ENCODE measurements at regions not wholly inside any gene's neighbourhood (a gene's known extent, or its start where the extent isn't known, plus 50 kb on each side); places are given as distances from the start of the nearest gene placed in this dataset.

GRCh38 chr13:36553491-36553890, 120.3 kb upstream of the SERTM1 start:
- no peak for DNase-seq

- DNase-seq, result no peak
Observed at GRCh38 chr13:36555151-36555986, 118.5 kb upstream of the SERTM1 start.

- DNase-seq, result no peak
Observed at GRCh38 chr13:36559375-36559774, 114.4 kb upstream of the SERTM1 start.

- DNase-seq, result no peak
Observed at GRCh38 chr13:36567485-36567884, 106.3 kb upstream of the SERTM1 start.

GRCh38 chr13:36570489-36570888, 103.3 kb upstream of the SERTM1 start:
- DNase-seq, result no peak

GRCh38 chr13:36571444-36571843, 102.4 kb upstream of the SERTM1 start:
- no peak for DNase-seq

GRCh38 chr13:36582977-36583376, 90.8 kb upstream of the SERTM1 start:
- DNase-seq, result no peak

GRCh38 chr13:36599641-36600040, 74.2 kb upstream of the SERTM1 start:
- DNase-seq, result no peak

- DNase-seq, result no peak
Observed at GRCh38 chr13:36601186-36601585, 72.6 kb upstream of the SERTM1 start.

GRCh38 chr13:36606060-36606459, 67.8 kb upstream of the SERTM1 start:
- no peak for DNase-seq

- DNase-seq, result no peak
Observed at GRCh38 chr13:36608474-36608873, 65.3 kb upstream of the SERTM1 start.

- DNase-seq, result no peak
Observed at GRCh38 chr13:36612230-36612629, 61.6 kb upstream of the SERTM1 start.

GRCh38 chr13:36616706-36617105, 57.1 kb upstream of the SERTM1 start:
- DNase-seq, result no peak

GRCh38 chr13:36619535-36619934, 54.3 kb upstream of the SERTM1 start:
- DNase-seq, result no peak

All from NCI-H1694 treated with DMSO at 0.1 percent for 48 hours (cell line).